ENCODE measurements at regions not wholly inside any gene's neighbourhood (a gene's known extent, or its start where the extent isn't known, plus 50 kb on each side); places are given as distances from the start of the nearest gene placed in this dataset.
"Not testable (repeated sequence)": the region's sequence is repeated elsewhere in the genome, so short reads cannot be mapped to it uniquely, and the experiment has no call there.

DNA sequence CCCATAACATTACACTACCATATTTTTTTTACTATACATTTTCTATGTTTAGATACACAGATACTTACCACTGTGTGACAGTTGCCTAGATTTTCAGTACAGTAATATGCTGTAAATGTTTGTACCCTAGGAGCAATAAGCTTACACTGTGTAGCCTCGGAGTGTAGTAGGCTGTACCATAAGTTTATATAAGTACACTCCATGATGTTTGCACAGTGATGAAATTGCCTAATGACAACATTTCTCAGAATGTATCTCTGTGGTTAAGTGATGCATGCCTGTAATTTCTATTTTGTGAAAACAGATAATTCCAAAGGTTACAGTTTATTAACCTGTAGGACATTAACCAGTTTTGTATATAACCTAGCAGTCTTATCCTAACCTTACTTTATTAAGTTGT is 128.1 kb upstream of the RBMS1 start:
- no peaks in the 10 kb centered on the region for H3K36me3 ChIP-seq (replicated peaks in 1 of 2; ENCODE audit: control insufficient read depth in 1 of 2, insufficient read depth in 2 of 2, low read length in 1 of 2)
- no peak for TF ChIP-seq JUND (IDR thresholded peaks at IDR 0.05)
- TF ChIP-seq MXI1 (IDR thresholded peaks at IDR 0.05; ENCODE audit: low read depth, low read length), result no peak
- TF ChIP-seq, protein P1, sequence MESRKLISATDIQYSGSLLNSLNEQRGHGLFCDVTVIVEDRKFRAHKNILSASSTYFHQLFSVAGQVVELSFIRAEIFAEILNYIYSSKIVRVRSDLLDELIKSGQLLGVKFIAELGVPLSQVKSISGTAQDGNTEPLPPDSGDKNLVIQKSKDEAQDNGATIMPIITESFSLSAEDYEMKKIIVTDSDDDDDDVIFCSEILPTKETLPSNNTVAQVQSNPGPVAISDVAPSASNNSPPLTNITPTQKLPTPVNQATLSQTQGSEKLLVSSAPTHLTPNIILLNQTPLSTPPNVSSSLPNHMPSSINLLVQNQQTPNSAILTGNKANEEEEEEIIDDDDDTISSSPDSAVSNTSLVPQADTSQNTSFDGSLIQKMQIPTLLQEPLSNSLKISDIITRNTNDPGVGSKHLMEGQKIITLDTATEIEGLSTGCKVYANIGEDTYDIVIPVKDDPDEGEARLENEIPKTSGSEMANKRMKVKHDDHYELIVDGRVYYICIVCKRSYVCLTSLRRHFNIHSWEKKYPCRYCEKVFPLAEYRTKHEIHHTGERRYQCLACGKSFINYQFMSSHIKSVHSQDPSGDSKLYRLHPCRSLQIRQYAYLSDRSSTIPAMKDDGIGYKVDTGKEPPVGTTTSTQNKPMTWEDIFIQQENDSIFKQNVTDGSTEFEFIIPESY (IDR thresholded peaks at IDR 0.05; ENCODE audit: borderline replicate concordance, low read depth), result no peak
- TF ChIP-seq RAD21 (IDR thresholded peaks at IDR 0.05; ENCODE audit: low read length), result no peak
- TF ChIP-seq NFIC (IDR thresholded peaks at IDR 0.05; ENCODE audit: borderline replicate concordance), result no peak
- TF ChIP-seq, protein P2, sequence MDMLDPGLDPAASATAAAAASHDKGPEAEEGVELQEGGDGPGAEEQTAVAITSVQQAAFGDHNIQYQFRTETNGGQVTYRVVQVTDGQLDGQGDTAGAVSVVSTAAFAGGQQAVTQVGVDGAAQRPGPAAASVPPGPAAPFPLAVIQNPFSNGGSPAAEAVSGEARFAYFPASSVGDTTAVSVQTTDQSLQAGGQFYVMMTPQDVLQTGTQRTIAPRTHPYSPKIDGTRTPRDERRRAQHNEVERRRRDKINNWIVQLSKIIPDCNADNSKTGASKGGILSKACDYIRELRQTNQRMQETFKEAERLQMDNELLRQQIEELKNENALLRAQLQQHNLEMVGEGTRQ (IDR thresholded peaks at IDR 0.05; ENCODE audit: borderline replicate concordance, low read depth, low read length), result no peak
- TF ChIP-seq FOSL2 (IDR thresholded peaks at IDR 0.05; ENCODE audit: borderline replicate concordance, low read depth), result no peak
- H3K9me3 ChIP-seq, result 0 out of 2 replicates have a peak, but pooled peaks cover 5% of the 10 kb centered on the region
- H3K9me2 ChIP-seq, result no peaks in the 10 kb centered on the region
- no peaks in the 10 kb centered on the region for H3K4me1 ChIP-seq (ENCODE audit: control insufficient read depth in 1 of 2, insufficient read depth in 2 of 2, low read depth in 1 of 2, low read length in 1 of 2)
- H3K27ac ChIP-seq (ENCODE audit: low read depth in 2 of 2, low read length in 1 of 2), result no peak overlapping the region
- no peak overlapping the region for H3K4me3 ChIP-seq (ENCODE audit: low read depth in 2 of 2, low read length in 1 of 2)
- H2AFZ ChIP-seq (ENCODE audit: low read depth), result no peak overlapping the region
- H3K79me2 ChIP-seq (ENCODE audit: insufficient read depth), result no peaks in the 10 kb centered on the region
- ChIA-PET CTCF (no interaction called here), POLR2A (no interaction called here)
- H3K9ac ChIP-seq, result no peak overlapping the region
- no peak for DNase-seq
- H4K20me1 ChIP-seq (ENCODE audit: insufficient read depth), result no peaks in the 10 kb centered on the region
- H3F3A ChIP-seq (replicated peaks; ENCODE audit: insufficient read depth), result no peaks in the 10 kb centered on the region
- H3K27me3 ChIP-seq (ENCODE audit: insufficient read depth), result no peaks in the 10 kb centered on the region
- 95% methylated on average over 1 of the region's 1 CpG for WGBS (ENCODE audit: low lambda C conversion rate)
- H3K4me2 ChIP-seq, result no peak overlapping the region

DNA sequence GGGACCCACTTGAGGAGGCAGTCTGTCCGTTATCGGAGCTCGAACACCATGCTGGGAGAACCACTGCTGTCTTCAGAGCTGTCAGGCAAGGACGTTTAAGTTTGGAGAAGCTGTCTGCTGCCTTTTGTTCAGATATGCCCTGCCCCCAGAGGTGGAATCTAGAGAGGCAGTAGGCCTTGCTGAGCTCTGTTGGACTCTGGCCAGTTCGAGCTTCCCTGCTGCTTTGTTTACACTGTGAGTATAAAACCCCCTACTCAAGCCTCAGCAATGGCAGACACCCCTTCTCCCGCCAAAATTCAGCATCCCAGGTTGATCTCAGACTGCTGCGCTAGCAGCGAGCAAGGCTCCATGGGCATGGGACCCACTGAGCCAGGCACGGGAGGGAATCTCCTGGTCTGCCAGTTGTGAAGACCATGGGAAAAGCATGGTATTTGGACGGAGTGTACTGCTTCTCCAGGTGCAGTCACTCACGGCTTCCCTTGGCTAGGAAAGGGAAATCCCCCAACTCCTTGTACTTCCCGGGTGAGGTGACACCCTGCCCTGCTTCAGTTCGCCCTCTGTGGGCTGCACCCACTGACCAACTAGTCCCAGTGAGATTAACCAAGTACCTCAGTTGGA is 134.5 kb upstream of the RBMS1 start:
- H3K36me3 ChIP-seq (replicated peaks in 1 of 2; ENCODE audit: control insufficient read depth in 1 of 2, insufficient read depth in 2 of 2, low read length in 1 of 2); DNase-seq; H3K9me3 ChIP-seq; H3K9ac ChIP-seq; CTCF ChIA-PET; H3K27me3 ChIP-seq (ENCODE audit: insufficient read depth); H3K4me2 ChIP-seq; H3K4me3 ChIP-seq (ENCODE audit: low read depth in 2 of 2, low read length in 1 of 2); H3K79me2 ChIP-seq (ENCODE audit: insufficient read depth); H3K27ac ChIP-seq (ENCODE audit: low read depth in 2 of 2, low read length in 1 of 2); POLR2A ChIA-PET; H3F3A ChIP-seq (replicated peaks; ENCODE audit: insufficient read depth); H4K20me1 ChIP-seq (ENCODE audit: insufficient read depth); H2AFZ ChIP-seq (ENCODE audit: low read depth); H3K9me2 ChIP-seq: not testable (repeated sequence)
- H3K4me1 ChIP-seq (ENCODE audit: control insufficient read depth in 1 of 2, insufficient read depth in 2 of 2, low read depth in 1 of 2, low read length in 1 of 2), result peaks cover 0 to 17% of the 10 kb centered on the region in 2 experiments; a peak in 2 of 4 replicates
- WGBS (ENCODE audit: low lambda C conversion rate), result 85% methylated on average over 12 of the region's 13 CpGs

DNA sequence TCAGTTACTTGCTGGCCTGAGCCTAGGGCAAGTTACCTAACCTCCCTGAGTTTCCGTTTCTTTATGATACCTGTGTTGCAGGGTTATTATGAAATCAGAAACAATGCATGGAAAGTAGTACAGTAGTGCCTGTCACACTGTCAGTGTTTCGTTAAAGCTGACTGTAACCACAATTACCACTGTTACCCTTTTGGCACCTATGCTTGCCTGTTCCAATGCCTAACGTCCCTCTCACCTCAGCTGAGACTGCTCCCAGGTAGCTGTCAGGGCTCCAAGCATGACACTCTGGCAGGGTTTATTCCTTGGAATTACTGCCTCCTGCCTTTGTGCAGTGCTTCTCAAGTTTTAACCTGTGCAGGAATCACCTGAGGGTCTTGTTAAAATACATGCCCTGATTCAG is 135.2 kb upstream of the RBMS1 start:
- H3K27ac ChIP-seq (ENCODE audit: low read depth in 2 of 2, low read length in 1 of 2), result no peak overlapping the region
- no peak overlapping the region for H2AFZ ChIP-seq (ENCODE audit: low read depth)
- H3K9me2 ChIP-seq, result no peaks in the 10 kb centered on the region
- no peak overlapping the region for H3K4me3 ChIP-seq (ENCODE audit: low read depth in 2 of 2, low read length in 1 of 2)
- no peak overlapping the region for H3K9ac ChIP-seq
- no peaks in the 10 kb centered on the region for H4K20me1 ChIP-seq (ENCODE audit: insufficient read depth)
- DNase-seq, result no peak
- H3K27me3 ChIP-seq (ENCODE audit: insufficient read depth), result no peaks in the 10 kb centered on the region
- ChIA-PET POLR2A (no interaction called here), CTCF (interaction anchor here (0.7 to 1.2 kb wide), 2 partner anchors 200 to 342 kb away, joined by 3 to 4 read pairs; no protein-coding TSS in a partner anchor)
- 88% methylated on average over 2 of the region's 3 CpGs for WGBS (ENCODE audit: low lambda C conversion rate)
- peaks cover 0 to 17% of the 10 kb centered on the region in 2 experiments; a peak in 2 of 4 replicates for H3K4me1 ChIP-seq (ENCODE audit: control insufficient read depth in 1 of 2, insufficient read depth in 2 of 2, low read depth in 1 of 2, low read length in 1 of 2)
- TF ChIP-seq, protein P3, sequence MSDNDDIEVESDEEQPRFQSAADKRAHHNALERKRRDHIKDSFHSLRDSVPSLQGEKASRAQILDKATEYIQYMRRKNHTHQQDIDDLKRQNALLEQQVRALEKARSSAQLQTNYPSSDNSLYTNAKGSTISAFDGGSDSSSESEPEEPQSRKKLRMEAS (IDR thresholded peaks at IDR 0.05; ENCODE audit: low read depth), result no peak
- TF ChIP-seq ELF1 (IDR thresholded peaks at IDR 0.05) (no peak), SIN3A (IDR thresholded peaks at IDR 0.05; ENCODE audit: borderline replicate concordance, low read depth, low read length) (no peak), JUND (IDR thresholded peaks at IDR 0.05) (no peak), RCOR1 (IDR thresholded peaks at IDR 0.05; ENCODE audit: low read length) (no peak), NRF1 (IDR thresholded peaks at IDR 0.05; ENCODE audit: low read depth, low read length) (no peak)
- no peaks in the 10 kb centered on the region for H3F3A ChIP-seq (replicated peaks; ENCODE audit: insufficient read depth)
- H3K36me3 ChIP-seq (replicated peaks in 1 of 2; ENCODE audit: control insufficient read depth in 1 of 2, insufficient read depth in 2 of 2, low read length in 1 of 2), result no peaks in the 10 kb centered on the region
- no peaks in the 10 kb centered on the region for H3K79me2 ChIP-seq (ENCODE audit: insufficient read depth)
- H3K4me2 ChIP-seq, result no peak overlapping the region
- no peaks in the 10 kb centered on the region for H3K9me3 ChIP-seq

All from SK-N-SH (cell line).